ENCODE measurements at regions not wholly inside any gene's neighbourhood (a gene's known extent, or its start where the extent isn't known, plus 50 kb on each side); places are given as distances from the start of the nearest gene placed in this dataset.

- TF ChIP-seq CTCF (IDR thresholded peaks at IDR 0.05) (no peak), POLR2A (IDR thresholded peaks at IDR 0.05) (no peak)
Measured at GRCh38 chr10:60654813-60655464, 123.3 kb upstream of the CDK1 start.
